ENCODE measurements at regions not wholly inside any gene's neighbourhood (a gene's known extent, or its start where the extent isn't known, plus 50 kb on each side); places are given as distances from the start of the nearest gene placed in this dataset.

DNA sequence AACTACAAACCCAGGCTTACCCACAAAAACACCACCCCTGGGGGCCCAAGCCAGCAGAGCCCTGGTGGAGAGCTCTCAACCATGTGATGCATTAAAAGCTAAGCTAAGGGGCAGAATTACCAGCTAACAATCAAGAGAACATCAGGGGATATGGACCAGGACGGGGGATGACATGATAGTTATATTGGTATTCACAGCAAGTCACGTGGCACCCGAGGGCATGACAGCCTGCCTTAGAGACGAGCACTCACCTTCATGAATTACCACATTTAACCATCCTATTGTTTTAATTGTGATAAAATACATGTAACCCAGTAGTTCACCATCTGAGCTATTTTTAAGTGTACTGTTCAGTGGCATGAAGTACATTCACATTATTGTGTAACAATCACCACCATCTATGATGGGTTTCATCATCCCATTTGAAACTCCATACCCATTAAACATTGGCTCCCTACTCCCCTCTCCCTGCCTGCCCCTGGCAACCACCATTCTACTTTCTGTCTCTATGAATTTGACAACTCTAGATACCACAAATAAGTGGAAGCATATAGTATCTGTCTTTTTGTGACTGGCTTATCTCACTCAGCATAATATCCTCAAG, 245.6 kb downstream of the ANAPC1 start:
- no peaks in the 10 kb centered on the region for H3K9me3 ChIP-seq (ENCODE audit: low read depth)
- H3K4me1 Mint-ChIP-seq: no peaks in the 10 kb centered on the region
- TF ChIP-seq, protein P1, sequence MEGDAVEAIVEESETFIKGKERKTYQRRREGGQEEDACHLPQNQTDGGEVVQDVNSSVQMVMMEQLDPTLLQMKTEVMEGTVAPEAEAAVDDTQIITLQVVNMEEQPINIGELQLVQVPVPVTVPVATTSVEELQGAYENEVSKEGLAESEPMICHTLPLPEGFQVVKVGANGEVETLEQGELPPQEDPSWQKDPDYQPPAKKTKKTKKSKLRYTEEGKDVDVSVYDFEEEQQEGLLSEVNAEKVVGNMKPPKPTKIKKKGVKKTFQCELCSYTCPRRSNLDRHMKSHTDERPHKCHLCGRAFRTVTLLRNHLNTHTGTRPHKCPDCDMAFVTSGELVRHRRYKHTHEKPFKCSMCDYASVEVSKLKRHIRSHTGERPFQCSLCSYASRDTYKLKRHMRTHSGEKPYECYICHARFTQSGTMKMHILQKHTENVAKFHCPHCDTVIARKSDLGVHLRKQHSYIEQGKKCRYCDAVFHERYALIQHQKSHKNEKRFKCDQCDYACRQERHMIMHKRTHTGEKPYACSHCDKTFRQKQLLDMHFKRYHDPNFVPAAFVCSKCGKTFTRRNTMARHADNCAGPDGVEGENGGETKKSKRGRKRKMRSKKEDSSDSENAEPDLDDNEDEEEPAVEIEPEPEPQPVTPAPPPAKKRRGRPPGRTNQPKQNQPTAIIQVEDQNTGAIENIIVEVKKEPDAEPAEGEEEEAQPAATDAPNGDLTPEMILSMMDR (IDR thresholded peaks at IDR 0.05): no peak
- TF ChIP-seq EZH2phosphoT487 (IDR thresholded peaks at IDR 0.05) (no peak), EZH2 (IDR thresholded peaks at IDR 0.05) (no peak)
- H3K4me3 Mint-ChIP-seq: no peak overlapping the region
- peaks cover 4% of the 10 kb centered on the region for H3K27me3 Mint-ChIP-seq (ENCODE audit: insufficient read depth, low read depth)
- no peak overlapping the region for H3K27ac ChIP-seq
- no peaks in the 10 kb centered on the region for H4K20me1 ChIP-seq (ENCODE audit: low read depth)
- H3K27me3 ChIP-seq: no peaks in the 10 kb centered on the region
- H3K9ac ChIP-seq: no peak overlapping the region
- no peaks in the 10 kb centered on the region for H3K36me3 Mint-ChIP-seq
- H3K4me1 ChIP-seq: no peaks in the 10 kb centered on the region
- no peak overlapping the region for H2AFZ ChIP-seq (replicated peaks)
- no peak overlapping the region for H3K27ac Mint-ChIP-seq
- H3K4me3 ChIP-seq: no peak overlapping the region
- no peaks in the 10 kb centered on the region for H3K79me2 ChIP-seq (ENCODE audit: low read depth)
- H3K9me3 Mint-ChIP-seq: peaks cover 11% of the 10 kb centered on the region
- H3K4me2 ChIP-seq: no peak overlapping the region
- no peaks in the 10 kb centered on the region for H3K36me3 ChIP-seq
- H3F3A ChIP-seq (ENCODE audit: low read depth): no peaks in the 10 kb centered on the region
- no peak for DNase-seq (ENCODE audit: low spot score)

DNA sequence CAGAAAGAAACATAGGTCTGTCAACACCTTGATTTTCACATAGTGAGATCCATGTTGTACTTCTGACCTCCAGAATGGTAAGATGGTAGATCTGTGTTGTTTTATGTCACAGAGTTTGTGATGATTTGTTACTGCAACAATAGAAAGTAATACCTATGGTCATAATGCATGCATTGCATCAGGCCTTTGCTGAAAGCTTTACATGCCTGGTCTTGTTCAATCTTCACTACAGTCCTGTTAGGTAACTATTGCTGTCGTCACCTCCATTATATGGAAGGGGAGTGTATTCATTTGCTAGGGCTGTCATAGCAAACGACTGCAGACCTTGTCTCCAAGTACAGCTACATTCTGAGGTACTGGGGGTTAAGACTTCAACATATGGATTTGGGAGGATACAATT, 243.5 kb downstream of the ANAPC1 start:
- no peaks in the 10 kb centered on the region for H3K36me3 Mint-ChIP-seq
- no peak overlapping the region for H3K4me3 Mint-ChIP-seq
- H3K27me3 Mint-ChIP-seq (ENCODE audit: insufficient read depth, low read depth): peaks cover 7% of the 10 kb centered on the region
- DNase-seq (ENCODE audit: low spot score): no peak
- peaks cover 11% of the 10 kb centered on the region for H3K9me3 Mint-ChIP-seq
- H3K4me1 Mint-ChIP-seq: no peaks in the 10 kb centered on the region
- Histone ChIP-seq H3K79me2 (ENCODE audit: low read depth) (no peaks in the 10 kb centered on the region), H3K4me3 (no peak overlapping the region), H4K20me1 (ENCODE audit: low read depth) (no peaks in the 10 kb centered on the region), H3F3A (ENCODE audit: low read depth) (no peaks in the 10 kb centered on the region), H2AFZ (replicated peaks) (no peak overlapping the region), H3K9me3 (ENCODE audit: low read depth) (no peaks in the 10 kb centered on the region), H3K9ac (no peak overlapping the region), H3K4me2 (no peak overlapping the region), H3K27me3 (no peaks in the 10 kb centered on the region), H3K27ac (no peak overlapping the region), H3K4me1 (no peaks in the 10 kb centered on the region), H3K36me3 (no peaks in the 10 kb centered on the region)
- TF ChIP-seq, protein P1 (IDR thresholded peaks at IDR 0.05): no peak
- TF ChIP-seq EZH2 (IDR thresholded peaks at IDR 0.05) (no peak), EZH2phosphoT487 (IDR thresholded peaks at IDR 0.05) (no peak)
- no peak overlapping the region for H3K27ac Mint-ChIP-seq

DNA sequence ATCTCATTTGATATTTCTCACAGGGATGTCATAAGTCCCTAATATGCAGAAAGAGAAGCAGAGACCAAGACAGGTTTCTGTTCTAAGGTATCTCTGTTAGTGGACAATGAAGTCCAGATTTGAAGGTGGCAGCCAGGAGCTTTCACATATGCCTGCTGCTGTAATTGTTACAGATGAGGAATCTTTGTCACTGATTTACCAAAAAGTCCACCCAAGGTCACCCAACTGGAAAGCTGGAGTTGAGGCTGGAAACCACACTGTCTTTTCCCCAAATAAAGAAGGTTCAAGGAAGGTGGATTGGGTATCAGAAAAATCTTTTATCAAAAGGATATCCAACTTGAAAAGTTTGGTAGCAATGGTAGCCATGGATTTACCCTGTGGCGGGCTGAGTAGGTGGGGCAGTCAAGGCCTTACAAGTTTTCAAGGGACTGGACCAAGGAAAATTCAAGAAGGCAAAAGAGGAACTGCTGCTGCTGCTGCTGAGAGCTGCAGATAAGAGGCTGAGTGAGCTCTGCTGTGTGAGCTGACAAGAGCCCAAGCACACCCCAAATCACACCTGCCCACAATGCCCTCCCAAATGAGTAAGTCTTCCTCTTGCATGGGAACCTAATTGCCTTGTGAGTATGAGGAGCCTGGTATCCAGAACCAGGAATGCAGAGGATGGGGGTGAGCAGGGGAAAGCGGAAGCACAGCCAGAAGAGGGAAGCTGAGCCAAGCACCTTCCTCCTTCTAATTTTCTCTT, 241.2 kb downstream of the ANAPC1 start:
- H3K9me3 Mint-ChIP-seq: peaks cover 16% of the 10 kb centered on the region
- Histone ChIP-seq H3K27me3 (no peaks in the 10 kb centered on the region), H3K36me3 (no peaks in the 10 kb centered on the region), H3K27ac (no peak overlapping the region), H3K79me2 (ENCODE audit: low read depth) (no peaks in the 10 kb centered on the region), H4K20me1 (ENCODE audit: low read depth) (no peaks in the 10 kb centered on the region), H3K9me3 (ENCODE audit: low read depth) (peaks cover 4% of the 10 kb centered on the region), H3K4me1 (no peaks in the 10 kb centered on the region), H3F3A (ENCODE audit: low read depth) (no peaks in the 10 kb centered on the region), H2AFZ (replicated peaks) (no peak overlapping the region), H3K9ac (no peak overlapping the region), H3K4me3 (no peak overlapping the region), H3K4me2 (no peak overlapping the region)
- no peak for DNase-seq (ENCODE audit: low spot score)
- no peak for TF ChIP-seq EZH2phosphoT487 (IDR thresholded peaks at IDR 0.05)
- TF ChIP-seq EZH2 (IDR thresholded peaks at IDR 0.05): no peak
- TF ChIP-seq, protein P1 (IDR thresholded peaks at IDR 0.05): no peak
- peaks cover 9% of the 10 kb centered on the region for H3K27me3 Mint-ChIP-seq (ENCODE audit: insufficient read depth, low read depth)
- H3K36me3 Mint-ChIP-seq: peaks cover 1% of the 10 kb centered on the region
- no peaks in the 10 kb centered on the region for H3K4me1 Mint-ChIP-seq
- H3K27ac Mint-ChIP-seq: no peak overlapping the region
- H3K4me3 Mint-ChIP-seq: no peak overlapping the region

Data from neural progenitor cell (in vitro differentiated cells).